Left lung (tissue), 4 donors: ENCODE measurements at regions not wholly inside any gene's neighbourhood (a gene's known extent, or its start where the extent isn't known, plus 50 kb on each side); places are given as distances from the start of the nearest gene placed in this dataset.

Source experiments
- ATAC-seq: fragments of 200-7000 bp; cut with Tn5 transposase; one replicate; pipeline ENCODE4 v1.9.1; 2020; ENCODE audit warnings: moderate library complexity
- DNase-seq, 4 donors: peaks; one replicate each; pipeline ENCODE4 v3.0.0-alpha.2; 2013 to 2020
- H3K27ac ChIP-seq, 2 donors: fragments of 200-600 bp; sonication (generic) in 1 of 2; one replicate each; pipeline versions ENCODE4 v1.5.0 to v1.8.0; 2020 to 2021
- H3K27me3 ChIP-seq, 2 donors: fragments of 200-600 bp; sonication (generic) in 1 of 2; one replicate each; pipeline versions ENCODE4 v1.5.0 to v1.8.0; 2020 to 2021
- H3K36me3 ChIP-seq, 2 donors: fragments of 200-600 bp; sonication (generic) in 1 of 2; one replicate each; pipeline versions ENCODE4 v1.5.0 to v1.8.0; 2020 to 2021
- H3K4me1 ChIP-seq, 2 donors: fragments of 200-600 bp; one replicate each; pipeline ENCODE4 v1.8.0; 2021
- H3K4me3 ChIP-seq, 2 donors: fragments of 200-600 bp; sonication (generic) in 1 of 2; one replicate each; pipeline versions ENCODE4 v1.5.0 to v1.8.0; 2020 to 2021; ENCODE audit warnings: mild to moderate bottlenecking in 1 of 2
- H3K9me3 ChIP-seq, 2 donors: fragments of 200-600 bp; sonication (generic) in 1 of 2; one replicate each; pipeline versions ENCODE4 v1.5.0 to v1.8.0; 2020 to 2021
- CTCF ChIP-seq, 2 donors: fragments of 200-600 bp; sonication (generic) in 1 of 2; IDR thresholded peaks; one replicate each; pipeline versions ENCODE4 v1.5.0 to v1.8.0; 2021; ENCODE audit warnings: antibody characterized with exemption in 2 of 2
- intact Hi-C, 2 donors: fragments of 100-400 bp; cut with DNase I; formaldehyde crosslinking; loops; one replicate each; pipeline versions ENCODE4 v1.11.2 to v1.14.2; 2022
- donor health status: DM: no; HTN: yes; CAD: no.
- donor health status: DM: no; HTN: no; CAD: no.

- H3K27me3 ChIP-seq: peaks cover 0 to 7% of the 10 kb centered on the region in 2 donors
- H3K4me1 ChIP-seq: no peaks in the 10 kb centered on the region
- H3K9me3 ChIP-seq: no peaks in the 10 kb centered on the region
- no peak overlapping the region for H3K27ac ChIP-seq
- H3K36me3 ChIP-seq: no peaks in the 10 kb centered on the region
- intact Hi-C loops: no loop called here
- ATAC-seq: no peak
- DNase-seq: no peak
- no peak overlapping the region for H3K4me3 ChIP-seq
- no peak for TF ChIP-seq CTCF (IDR thresholded peaks at IDR 0.05)
These were observed 53.9 kb downstream of the SMIM38 start for GRCh38 chr11:69209421-69210309.

GRCh38 chr11:69210310-69211035, 54.7 kb downstream of the SMIM38 start:
- ATAC-seq: no peak

GRCh38 chr11:69211540-69211919, 55.8 kb downstream of the SMIM38 start:
- H3K27me3 ChIP-seq: peaks cover 0 to 7% of the 10 kb centered on the region in 2 donors
- DNase-seq (no peak), ATAC-seq (no peak)
- intact Hi-C loops: no loop called here
- H3K4me1 ChIP-seq: no peaks in the 10 kb centered on the region
- no peaks in the 10 kb centered on the region for H3K9me3 ChIP-seq
- H3K27ac ChIP-seq: no peak overlapping the region
- no peaks in the 10 kb centered on the region for H3K36me3 ChIP-seq
- no peak for TF ChIP-seq CTCF (IDR thresholded peaks at IDR 0.05)
- no peak overlapping the region for H3K4me3 ChIP-seq

More at GRCh38 chr11:69210310-69211035, 54.7 kb downstream of the SMIM38 start:
- H3K27ac ChIP-seq: no peak overlapping the region
- TF ChIP-seq CTCF (IDR thresholded peaks at IDR 0.05): no peak
- intact Hi-C loops: no loop called here
- H3K4me1 ChIP-seq: no peaks in the 10 kb centered on the region
- no peak overlapping the region for H3K4me3 ChIP-seq
- DNase-seq: no peak
- no peaks in the 10 kb centered on the region for H3K36me3 ChIP-seq
- H3K9me3 ChIP-seq: no peaks in the 10 kb centered on the region
- peaks cover 0 to 7% of the 10 kb centered on the region in 2 donors for H3K27me3 ChIP-seq

GRCh38 chr11:69211920-69212797, 56.4 kb downstream of the SMIM38 start:
- TF ChIP-seq CTCF (IDR thresholded peaks at IDR 0.05): no peak
- intact Hi-C loops: no loop called here
- no peak for ATAC-seq

More at GRCh38 chr11:69211920-69212797, 56.4 kb downstream of the SMIM38 start:
- Histone ChIP-seq H3K9me3 (no peaks in the 10 kb centered on the region), H3K27ac (no peak overlapping the region), H3K27me3 (peaks cover 0 to 7% of the 10 kb centered on the region in 2 donors), H3K4me3 (no peak overlapping the region), H3K36me3 (no peaks in the 10 kb centered on the region), H3K4me1 (no peaks in the 10 kb centered on the region)
- no peak for DNase-seq
